ENCODE measurements at regions not wholly inside any gene's neighbourhood (a gene's known extent, or its start where the extent isn't known, plus 50 kb on each side); places are given as distances from the start of the nearest gene placed in this dataset.
A peak's percentile ranks its signal among the peaks of the same experiment; 100 is the strongest.

DNA sequence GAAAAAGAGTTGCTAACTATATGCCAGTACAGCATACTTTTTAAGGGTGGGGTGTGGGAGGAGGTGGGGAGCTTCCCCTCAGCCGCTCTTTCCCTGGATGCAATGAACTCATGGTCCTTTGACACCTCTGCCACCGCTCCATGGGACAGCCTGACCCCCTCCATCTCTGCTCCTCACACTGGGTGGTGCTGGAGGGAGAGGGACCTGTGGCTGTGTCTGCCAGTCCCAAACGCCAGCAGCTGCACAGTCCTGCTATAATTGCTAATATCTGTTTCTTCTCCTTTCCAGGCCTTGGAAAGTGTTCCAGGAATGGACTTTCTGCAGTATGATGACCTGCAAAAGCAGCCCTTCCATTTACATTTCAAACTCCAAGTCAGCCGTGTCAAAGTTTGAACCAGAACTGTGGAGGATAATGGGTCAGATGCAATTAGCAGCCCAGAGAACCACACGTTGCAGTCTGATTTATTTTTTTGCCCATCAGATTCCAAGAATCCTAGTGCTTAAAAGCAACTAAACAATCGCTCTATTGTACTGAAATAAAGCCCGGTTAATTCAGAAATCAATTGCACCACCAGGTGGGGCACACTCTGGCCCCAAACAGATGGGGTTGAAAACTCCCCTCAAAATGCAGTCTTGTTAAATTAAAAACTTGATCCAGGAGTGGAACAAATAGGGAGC lies 160.7 kb upstream of the LMO4 start:
- H3K4ac ChIP-seq (replicated peaks; ENCODE audit: insufficient read length, low read depth, low read length), result no peak overlapping the region
- POLR2A ChIA-PET (ENCODE audit: partially characterized antibody), result no interaction called here
- no peak overlapping the region for H2BK120ac ChIP-seq (replicated peaks; ENCODE audit: low read depth, low read length)
- H3K79me2 ChIP-seq (ENCODE audit: control insufficient read depth in 1 of 2, insufficient read depth in 2 of 2, low read length in 2 of 2), result no peaks in the 10 kb centered on the region
- no peaks in the 10 kb centered on the region for H3K4me1 ChIP-seq (replicated peaks in 1 of 4; ENCODE audit: control insufficient read depth in 3 of 4, insufficient read depth in 4 of 4, low read length in 3 of 4)
- no peaks in the 10 kb centered on the region for H3K79me1 ChIP-seq (ENCODE audit: low read depth, low read length)
- H3K18ac ChIP-seq (ENCODE audit: extremely low read depth, low read length), result no peak overlapping the region
- no peak overlapping the region for H4K8ac ChIP-seq (ENCODE audit: extremely low read depth, insufficient read depth, low read length)
- no peak overlapping the region for H4K91ac ChIP-seq (replicated peaks; ENCODE audit: insufficient read length, low read length)
- H2AFZ ChIP-seq (ENCODE audit: low read length), result no peak overlapping the region
- 72% methylated on average over 7 of the region's 7 CpGs; no CpG with 5 or more reads in 1 of the 2 experiments for WGBS, 2 experiments (ENCODE audit: extremely low coverage in 1 of 2, insufficient coverage in 1 of 2, insufficient read length in 1 of 2, insufficient replicate concordance in 2 of 2, low coverage in 1 of 2, low lambda C conversion rate in 2 of 2, missing lambda C conversion rate in 1 of 2)
- H3K56ac ChIP-seq (replicated peaks; ENCODE audit: insufficient read length, low read depth, low read length), result no peak overlapping the region
- H4K20me1 ChIP-seq (replicated peaks in 1 of 2; ENCODE audit: control insufficient read depth in 1 of 2, insufficient read depth in 2 of 2, low read length in 2 of 2), result no peaks in the 10 kb centered on the region
- no peak overlapping the region for H2BK5ac ChIP-seq (ENCODE audit: low read depth, low read length)
- no peak overlapping the region for H3K4me2 ChIP-seq (ENCODE audit: insufficient read depth in 1 of 2, low read depth in 2 of 2, low read length in 2 of 2)
- DNase-seq (ENCODE audit: low read depth in 1 of 2, low spot score in 2 of 2) (no peak), FAIRE-seq (no peak)
- H3K36me3 ChIP-seq (ENCODE audit: control insufficient read depth in 2 of 4, insufficient read depth in 4 of 4, low read length in 3 of 4), result no peaks in the 10 kb centered on the region
- H2BK20ac ChIP-seq (ENCODE audit: low read length), result no peak overlapping the region
- no peak overlapping the region for H2BK15ac ChIP-seq (ENCODE audit: low read length)
- no peak overlapping the region for H4K5ac ChIP-seq (ENCODE audit: insufficient read length, low read depth, low read length)
- H3K23me2 ChIP-seq (ENCODE audit: low read depth, low read length), result no peaks in the 10 kb centered on the region
- no peak for TF ChIP-seq SP2 (IDR thresholded peaks at IDR 0.05; ENCODE audit: low read length)
- TF ChIP-seq, protein P1, sequence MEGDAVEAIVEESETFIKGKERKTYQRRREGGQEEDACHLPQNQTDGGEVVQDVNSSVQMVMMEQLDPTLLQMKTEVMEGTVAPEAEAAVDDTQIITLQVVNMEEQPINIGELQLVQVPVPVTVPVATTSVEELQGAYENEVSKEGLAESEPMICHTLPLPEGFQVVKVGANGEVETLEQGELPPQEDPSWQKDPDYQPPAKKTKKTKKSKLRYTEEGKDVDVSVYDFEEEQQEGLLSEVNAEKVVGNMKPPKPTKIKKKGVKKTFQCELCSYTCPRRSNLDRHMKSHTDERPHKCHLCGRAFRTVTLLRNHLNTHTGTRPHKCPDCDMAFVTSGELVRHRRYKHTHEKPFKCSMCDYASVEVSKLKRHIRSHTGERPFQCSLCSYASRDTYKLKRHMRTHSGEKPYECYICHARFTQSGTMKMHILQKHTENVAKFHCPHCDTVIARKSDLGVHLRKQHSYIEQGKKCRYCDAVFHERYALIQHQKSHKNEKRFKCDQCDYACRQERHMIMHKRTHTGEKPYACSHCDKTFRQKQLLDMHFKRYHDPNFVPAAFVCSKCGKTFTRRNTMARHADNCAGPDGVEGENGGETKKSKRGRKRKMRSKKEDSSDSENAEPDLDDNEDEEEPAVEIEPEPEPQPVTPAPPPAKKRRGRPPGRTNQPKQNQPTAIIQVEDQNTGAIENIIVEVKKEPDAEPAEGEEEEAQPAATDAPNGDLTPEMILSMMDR (IDR thresholded peaks at IDR 0.05; ENCODE audit: control extremely low read depth in 1 of 3, insufficient read depth in 1 of 3, low read depth in 1 of 3, low read length in 3 of 3), result peak in 2 of 3 experiments; percentile 11 to 38; a peak in 2 of 4 replicates
- TF ChIP-seq RAD21 (IDR thresholded peaks at IDR 0.05 in 1 of 2, conservative IDR thresholded peaks at IDR 0.05 in 1 of 2; ENCODE audit: low read depth in 2 of 2, low read length in 2 of 2), result peak; percentile 5 to 34; a peak in 1 of 4 replicates
- H3K27ac ChIP-seq (ENCODE audit: low read depth, low read length), result no peak overlapping the region
- no peak overlapping the region for H3K4me3 ChIP-seq (ENCODE audit: extremely low read depth in 1 of 4, insufficient read depth in 2 of 4, low read depth in 3 of 4, low read length in 4 of 4)
- no peak overlapping the region for H2BK12ac ChIP-seq (ENCODE audit: low read depth, low read length)
- H3K23ac ChIP-seq (ENCODE audit: insufficient read length), result no peak overlapping the region
- no peaks in the 10 kb centered on the region for H3K9me3 ChIP-seq (ENCODE audit: insufficient read depth in 2 of 2, low read depth in 1 of 2, low read length in 1 of 2)
- H3K9ac ChIP-seq (replicated peaks in 1 of 4; ENCODE audit: extremely low read depth in 1 of 4, low read depth in 3 of 4, low read length in 3 of 4), result no peak overlapping the region
- H3K14ac ChIP-seq (ENCODE audit: insufficient read length), result no peak overlapping the region
- H2AK5ac ChIP-seq (ENCODE audit: low read depth, low read length), result no peak overlapping the region
- no peaks in the 10 kb centered on the region for H3K27me3 ChIP-seq (replicated peaks in 1 of 4; ENCODE audit: control insufficient read depth in 3 of 4, extremely low read depth in 1 of 4, insufficient read depth in 3 of 4, low read length in 3 of 4)
- CTCF ChIA-PET (ENCODE audit: partially characterized antibody), result interaction anchor here (0.7 to 1.3 kb wide), 8 partner anchors 9 to 147 kb away, joined by 3 to 5 read pairs (median 4); no protein-coding TSS in a partner anchor
